ENCODE measurements at regions not wholly inside any gene's neighbourhood (a gene's known extent, or its start where the extent isn't known, plus 50 kb on each side); places are given as distances from the start of the nearest gene placed in this dataset.
"Not testable (repeated sequence)": the region's sequence is repeated elsewhere in the genome, so short reads cannot be mapped to it uniquely, and the experiment has no call there.

- TF ChIP-seq, protein P1, sequence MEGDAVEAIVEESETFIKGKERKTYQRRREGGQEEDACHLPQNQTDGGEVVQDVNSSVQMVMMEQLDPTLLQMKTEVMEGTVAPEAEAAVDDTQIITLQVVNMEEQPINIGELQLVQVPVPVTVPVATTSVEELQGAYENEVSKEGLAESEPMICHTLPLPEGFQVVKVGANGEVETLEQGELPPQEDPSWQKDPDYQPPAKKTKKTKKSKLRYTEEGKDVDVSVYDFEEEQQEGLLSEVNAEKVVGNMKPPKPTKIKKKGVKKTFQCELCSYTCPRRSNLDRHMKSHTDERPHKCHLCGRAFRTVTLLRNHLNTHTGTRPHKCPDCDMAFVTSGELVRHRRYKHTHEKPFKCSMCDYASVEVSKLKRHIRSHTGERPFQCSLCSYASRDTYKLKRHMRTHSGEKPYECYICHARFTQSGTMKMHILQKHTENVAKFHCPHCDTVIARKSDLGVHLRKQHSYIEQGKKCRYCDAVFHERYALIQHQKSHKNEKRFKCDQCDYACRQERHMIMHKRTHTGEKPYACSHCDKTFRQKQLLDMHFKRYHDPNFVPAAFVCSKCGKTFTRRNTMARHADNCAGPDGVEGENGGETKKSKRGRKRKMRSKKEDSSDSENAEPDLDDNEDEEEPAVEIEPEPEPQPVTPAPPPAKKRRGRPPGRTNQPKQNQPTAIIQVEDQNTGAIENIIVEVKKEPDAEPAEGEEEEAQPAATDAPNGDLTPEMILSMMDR (IDR thresholded peaks at IDR 0.05; ENCODE audit: borderline replicate concordance): no peak
- H3K36me3 ChIP-seq: no peaks in the 10 kb centered on the region
- peak; percentile 18 for DNase-seq
- peaks cover 5% of the 10 kb centered on the region for H3K4me1 ChIP-seq
- no peaks in the 10 kb centered on the region for H3K27me3 ChIP-seq (ENCODE audit: low read depth)
- no peak overlapping the region for H3K27ac ChIP-seq (replicated peaks)
- H3K9me3 ChIP-seq (replicated peaks): no peaks in the 10 kb centered on the region
- no peak overlapping the region for H3K4me3 ChIP-seq
- intact Hi-C loops (cut with micrococcal nuclease): no loop called here
Measured at GRCh38 chr2:128603411-128603924, 284.8 kb upstream of the HS6ST1 start.

DNA sequence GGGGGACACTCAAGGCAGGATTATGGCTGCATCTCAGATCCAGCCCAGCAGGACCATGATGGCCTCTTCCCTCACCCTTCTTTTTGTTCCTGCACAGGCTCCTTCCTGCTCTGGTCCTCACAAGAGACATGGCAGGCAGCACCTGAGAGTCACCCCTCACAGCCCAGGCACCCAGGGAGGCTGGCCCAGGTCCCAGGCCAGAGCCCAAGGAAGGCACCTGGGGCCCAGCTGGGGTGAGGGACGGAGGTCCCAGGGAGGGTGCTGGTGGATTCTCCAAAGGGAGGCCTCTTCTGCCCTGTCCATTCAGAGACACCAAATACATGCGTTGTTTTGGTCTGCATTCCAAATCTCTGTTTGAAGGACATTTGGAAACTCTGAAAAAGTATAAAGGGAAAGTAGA, 285.4 kb upstream of the HS6ST1 start:
- intact Hi-C loops (cut with micrococcal nuclease): no loop called here
- Histone ChIP-seq H3K27ac (replicated peaks) (no peak overlapping the region), H3K9me3 (replicated peaks) (no peaks in the 10 kb centered on the region), H3K27me3 (ENCODE audit: low read depth) (no peaks in the 10 kb centered on the region), H3K4me1 (peaks cover 5% of the 10 kb centered on the region), H3K36me3 (no peaks in the 10 kb centered on the region), H3K4me3 (no peak overlapping the region)
- peak; percentile 3 for DNase-seq
- TF ChIP-seq, protein P1 (IDR thresholded peaks at IDR 0.05; ENCODE audit: borderline replicate concordance): no peak

GRCh38 chr2:128604581-128604980, 285.9 kb upstream of the HS6ST1 start:
- H3K27me3 ChIP-seq (ENCODE audit: low read depth); H3K4me1 ChIP-seq; H3K9me3 ChIP-seq (replicated peaks); H3K27ac ChIP-seq (replicated peaks); DNase-seq; H3K4me3 ChIP-seq; intact Hi-C loops (cut with micrococcal nuclease); H3K36me3 ChIP-seq: not testable (repeated sequence)

- TF ChIP-seq, protein P1 (IDR thresholded peaks at IDR 0.05; ENCODE audit: borderline replicate concordance): no peak
- Histone ChIP-seq H3K36me3 (no peaks in the 10 kb centered on the region), H3K27me3 (ENCODE audit: low read depth) (no peaks in the 10 kb centered on the region), H3K4me1 (peaks cover 5% of the 10 kb centered on the region), H3K4me3 (no peak overlapping the region), H3K9me3 (replicated peaks) (no peaks in the 10 kb centered on the region), H3K27ac (replicated peaks) (no peak overlapping the region)
- intact Hi-C loops (cut with micrococcal nuclease): no loop called here
- DNase-seq: peak; percentile 7
Measured at GRCh38 chr2:128605421-128605820, 286.8 kb upstream of the HS6ST1 start.

- no peaks in the 10 kb centered on the region for H3K36me3 ChIP-seq
- TF ChIP-seq, protein P1 (IDR thresholded peaks at IDR 0.05; ENCODE audit: borderline replicate concordance): no peak
- H3K4me3 ChIP-seq: no peak overlapping the region
- intact Hi-C loops (cut with micrococcal nuclease): no loop called here
- H3K27ac ChIP-seq (replicated peaks): no peak overlapping the region
- no peaks in the 10 kb centered on the region for H3K27me3 ChIP-seq (ENCODE audit: low read depth)
- H3K4me1 ChIP-seq: peaks cover 5% of the 10 kb centered on the region
- no peak for DNase-seq
- no peaks in the 10 kb centered on the region for H3K9me3 ChIP-seq (replicated peaks)
Measured at GRCh38 chr2:128605931-128606330, 287.3 kb upstream of the HS6ST1 start.

DNA sequence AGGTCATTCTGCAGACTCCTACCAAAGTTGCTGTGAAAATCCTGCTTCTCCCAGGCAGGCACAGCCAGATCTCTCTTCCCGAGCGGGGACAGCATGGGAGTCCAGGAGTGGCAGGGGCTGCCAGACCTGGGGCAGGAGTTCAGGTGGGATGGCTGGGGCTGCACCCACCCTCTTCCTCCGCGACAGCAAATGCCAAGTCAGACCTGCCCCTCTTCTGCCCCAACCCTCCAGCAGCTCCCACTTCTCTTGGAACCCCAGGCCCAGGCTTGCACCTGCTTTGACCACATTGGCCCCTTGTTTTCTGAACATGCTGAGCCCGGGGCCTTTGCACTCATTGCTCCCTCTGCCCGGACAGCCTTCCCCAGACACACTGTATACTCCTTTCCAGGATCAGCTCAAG, 288.2 kb upstream of the HS6ST1 start:
- intact Hi-C loops (cut with micrococcal nuclease): no loop called here
- DNase-seq: no peak
- Histone ChIP-seq H3K4me3 (no peak overlapping the region), H3K9me3 (replicated peaks) (no peaks in the 10 kb centered on the region), H3K27me3 (ENCODE audit: low read depth) (no peaks in the 10 kb centered on the region), H3K4me1 (peaks cover 5% of the 10 kb centered on the region), H3K36me3 (no peaks in the 10 kb centered on the region), H3K27ac (replicated peaks) (no peak overlapping the region)
- TF ChIP-seq, protein P1 (IDR thresholded peaks at IDR 0.05; ENCODE audit: borderline replicate concordance): no peak

Data from left ventricle myocardium inferior (tissue), 1 donor.